NCI-H2227 treated with DMSO at 0.1 percent for 48 hours (cell line): ENCODE measurements at regions not wholly inside any gene's neighbourhood (a gene's known extent, or its start where the extent isn't known, plus 50 kb on each side); places are given as distances from the start of the nearest gene placed in this dataset.
"Not testable (repeated sequence)": the region's sequence is repeated elsewhere in the genome, so short reads cannot be mapped to it uniquely, and the experiment has no call there.

Source experiments
- DNase-seq: peaks from one replicate; lab custom pipeline; 2025; lab: John Stamatoyannopoulos, UW

- DNase-seq: peak; percentile 60
Observed at GRCh38 chr1:116185161-116185701, 74.0 kb downstream of the MAB21L3 start.

GRCh38 chr1:116189481-116189880 is 78.3 kb downstream of the MAB21L3 start:
- no peak for DNase-seq

DNA sequence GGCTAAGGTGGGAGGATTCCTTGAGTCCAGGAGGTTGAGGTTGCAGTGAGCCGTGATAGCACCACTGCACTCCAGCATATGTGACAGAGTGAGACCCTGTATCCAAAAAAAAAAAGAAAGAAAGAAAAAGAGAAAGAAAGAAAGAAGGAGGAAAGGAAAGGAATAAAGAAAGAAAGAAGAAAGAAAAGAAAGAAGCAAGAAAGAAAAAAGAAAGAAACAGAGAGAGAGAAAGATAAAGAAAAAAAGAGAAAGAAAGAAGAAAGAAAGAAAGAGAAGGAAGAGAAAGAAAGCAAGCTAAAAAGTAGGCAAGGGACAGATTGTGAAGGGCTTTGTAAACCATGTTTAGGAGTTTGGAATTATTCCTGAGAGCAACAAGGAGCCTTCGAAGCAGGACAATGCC is 80.1 kb downstream of the MAB21L3 start:
- DNase-seq: no peak

GRCh38 chr1:116193768-116194167 is 82.6 kb downstream of the MAB21L3 start:
- DNase-seq: no peak

- no peak for DNase-seq
Observed at GRCh38 chr1:116194568-116194967, 83.4 kb downstream of the MAB21L3 start.

GRCh38 chr1:116195077-116195868 is 84.1 kb downstream of the MAB21L3 start:
- DNase-seq: no peak

DNA sequence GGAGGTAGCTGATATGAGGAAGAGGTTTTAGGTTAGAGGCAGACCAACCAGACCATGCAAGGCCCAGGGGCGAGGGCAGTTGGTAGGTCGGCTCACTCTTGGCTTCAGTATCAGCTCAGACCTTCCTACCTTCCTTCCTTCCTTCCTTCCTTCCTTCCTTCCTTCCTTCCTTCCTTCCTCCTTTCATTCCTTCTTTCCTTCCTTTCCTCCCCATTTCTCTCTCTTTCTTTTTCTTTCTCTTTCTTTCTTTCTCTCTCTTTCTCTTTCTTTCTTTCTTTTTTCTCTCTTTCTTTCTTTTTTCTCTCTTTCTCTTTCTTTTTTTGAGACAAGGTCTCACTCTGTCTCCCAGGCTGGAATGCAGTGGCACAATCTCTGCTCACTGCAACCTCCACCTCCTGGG is 89.1 kb downstream of the MAB21L3 start:
- not testable (repeated sequence) for DNase-seq

- DNase-seq: no peak
Observed at GRCh38 chr1:116201911-116202310, 90.7 kb downstream of the MAB21L3 start.

GRCh38 chr1:116203181-116203723 is 92.1 kb downstream of the MAB21L3 start:
- DNase-seq: no peak

GRCh38 chr1:116203920-116204319 is 92.7 kb downstream of the MAB21L3 start:
- no peak for DNase-seq

- DNase-seq: no peak
Observed at GRCh38 chr1:116205941-116206679, 94.9 kb downstream of the MAB21L3 start.

GRCh38 chr1:116207126-116207735 is 96.0 kb downstream of the MAB21L3 start:
- no peak for DNase-seq

DNA sequence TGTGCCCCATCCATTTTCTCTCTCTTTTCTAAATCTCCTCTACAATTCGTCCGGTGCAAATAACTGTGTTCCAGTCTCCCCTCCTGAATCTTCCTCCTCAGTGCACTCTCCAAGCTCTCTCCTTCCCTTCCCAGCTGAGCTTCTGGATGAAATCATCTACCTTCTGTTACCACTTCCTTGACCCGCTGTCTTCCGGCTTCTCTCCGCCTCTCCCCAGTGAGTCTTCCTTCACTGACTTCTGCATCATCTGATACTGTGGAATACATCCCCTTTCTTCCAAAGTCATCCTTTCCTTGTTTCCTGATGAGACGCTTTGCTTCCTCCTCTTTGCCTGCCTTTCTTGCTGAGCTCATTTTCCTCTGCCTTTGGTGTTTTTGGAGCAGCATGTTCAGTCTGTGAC is 96.9 kb downstream of the MAB21L3 start:
- DNase-seq: no peak

DNA sequence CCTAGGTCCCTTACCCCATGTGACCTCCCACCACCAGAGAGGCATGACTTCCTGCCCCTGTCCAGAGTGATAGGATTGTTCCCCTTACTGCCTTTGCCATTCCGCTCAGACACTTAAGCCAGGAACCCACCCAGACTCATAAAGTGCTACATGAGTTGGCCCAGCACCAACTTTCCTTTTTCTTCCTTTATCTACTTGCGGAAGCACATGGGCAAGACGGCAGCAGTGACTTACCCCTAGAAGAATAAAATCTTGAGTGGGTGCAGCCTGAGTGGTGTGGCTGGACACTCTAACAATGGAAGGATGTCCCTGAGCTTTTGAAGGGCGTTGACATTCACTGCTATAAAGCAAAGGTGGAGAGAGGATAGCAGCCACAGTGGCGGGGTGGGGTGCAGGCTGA is 100.1 kb downstream of the MAB21L3 start:
- DNase-seq: no peak

GRCh38 chr1:116218922-116219321 is 107.7 kb downstream of the MAB21L3 start:
- no peak for DNase-seq

GRCh38 chr1:116219651-116220434 is 108.6 kb downstream of the MAB21L3 start:
- no peak for DNase-seq

DNA sequence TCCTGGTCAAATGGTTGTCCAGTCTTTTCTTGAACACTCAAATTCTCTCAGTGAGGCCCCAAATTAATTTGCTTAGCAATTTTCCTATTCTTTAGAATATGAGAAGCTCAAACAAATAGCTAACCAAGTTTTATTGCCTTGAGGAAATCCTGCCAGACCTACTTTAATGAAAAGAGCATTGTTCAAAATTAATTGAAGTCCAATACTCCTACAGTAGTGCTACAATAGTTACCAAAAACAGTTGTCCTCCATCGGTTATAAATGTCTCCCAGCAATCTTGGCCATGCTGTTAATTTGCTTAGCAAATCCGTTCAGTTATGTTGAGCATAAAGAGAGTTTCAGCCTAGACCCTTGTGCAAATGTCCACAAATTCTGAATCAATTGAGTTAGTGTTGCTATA is 112.9 kb downstream of the MAB21L3 start:
- no peak for DNase-seq

- no peak for DNase-seq
Observed at GRCh38 chr1:116224561-116224960, 113.4 kb downstream of the MAB21L3 start.

DNA sequence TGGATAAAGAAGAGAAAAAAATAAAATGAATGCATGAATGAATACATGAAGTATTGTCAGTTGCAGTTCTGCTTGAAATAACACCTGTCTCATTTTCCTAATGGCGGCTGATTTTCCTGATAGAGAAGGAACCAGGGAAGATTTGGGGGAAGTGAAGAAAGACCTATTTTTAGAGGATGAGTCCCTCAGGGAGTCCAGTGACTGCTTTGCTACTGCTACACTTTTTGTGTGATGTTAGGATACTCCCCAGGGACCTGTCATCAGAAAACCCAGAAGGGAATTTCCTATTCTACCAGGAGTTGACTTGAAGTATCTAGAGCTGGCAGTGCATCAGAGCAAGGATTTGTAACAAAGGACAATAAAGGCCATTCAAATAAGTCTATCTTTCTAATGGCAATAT is 114.8 kb downstream of the MAB21L3 start:
- DNase-seq: no peak

DNA sequence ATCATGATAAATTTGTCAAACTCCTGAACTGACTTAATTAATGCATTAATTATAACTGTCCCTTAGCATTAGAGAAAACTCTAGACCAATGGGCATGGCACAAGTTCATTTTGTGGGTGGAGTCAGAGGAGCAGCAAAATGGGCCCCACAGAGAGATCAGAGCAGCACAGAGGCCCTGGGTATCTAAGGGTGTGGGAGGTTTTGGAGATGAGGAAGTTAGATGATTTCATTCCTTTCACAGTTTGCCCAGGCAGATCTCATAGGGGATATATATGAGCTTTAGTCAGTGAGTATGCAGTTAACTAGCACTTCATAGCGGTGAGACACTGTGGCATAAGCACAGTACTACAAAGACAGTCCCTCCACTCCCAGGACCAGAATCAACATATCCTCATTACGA is 117.3 kb downstream of the MAB21L3 start:
- DNase-seq: no peak

- DNase-seq: no peak
Observed at GRCh38 chr1:116230712-116231111, 119.5 kb downstream of the MAB21L3 start.

GRCh38 chr1:116231752-116232151 is 120.6 kb downstream of the MAB21L3 start:
- no peak for DNase-seq
